Inflammatory macrophage treated with lipopolysaccharide for 1 hour (primary cell): ENCODE measurements at regions not wholly inside any gene's neighbourhood (a gene's known extent, or its start where the extent isn't known, plus 50 kb on each side); places are given as distances from the start of the nearest gene placed in this dataset.

Source experiments
- DNase-seq, 2 donors: peaks; one replicate each; pipeline ENCODE4 v3.0.0-alpha.2; 2020 to 2022

- DNase-seq: no peak
Measured at GRCh38 chr1:195806060-195806459, 802.2 kb downstream of the KCNT2 start.

DNA sequence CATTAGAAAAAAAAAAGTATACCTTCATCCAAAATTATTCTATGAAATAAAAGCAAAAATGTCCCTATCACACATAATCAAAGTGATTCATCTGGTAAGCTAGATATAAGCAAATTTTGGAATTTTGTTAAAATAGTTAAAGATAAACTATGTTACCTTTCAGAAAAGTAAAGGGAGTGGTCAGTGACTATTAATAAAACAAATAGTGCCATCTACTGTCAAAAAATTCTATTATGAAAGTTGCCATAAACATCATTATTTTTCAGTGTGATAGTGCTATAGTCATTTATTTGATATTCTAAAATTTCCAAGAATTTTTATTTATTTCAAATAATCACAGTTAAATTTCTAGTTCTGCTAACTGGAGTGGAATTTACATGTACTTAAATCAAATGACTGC lies 803.7 kb downstream of the KCNT2 start:
- peak in 1 of 2 donors; percentile 4 for DNase-seq

- DNase-seq: no peak
Measured at GRCh38 chr1:195799016-195799415, 809.2 kb downstream of the KCNT2 start.

GRCh38 chr1:195794225-195794624 lies 814.0 kb downstream of the KCNT2 start:
- DNase-seq: no peak

GRCh38 chr1:195791796-195792195 lies 816.4 kb downstream of the KCNT2 start:
- DNase-seq: no peak

DNA sequence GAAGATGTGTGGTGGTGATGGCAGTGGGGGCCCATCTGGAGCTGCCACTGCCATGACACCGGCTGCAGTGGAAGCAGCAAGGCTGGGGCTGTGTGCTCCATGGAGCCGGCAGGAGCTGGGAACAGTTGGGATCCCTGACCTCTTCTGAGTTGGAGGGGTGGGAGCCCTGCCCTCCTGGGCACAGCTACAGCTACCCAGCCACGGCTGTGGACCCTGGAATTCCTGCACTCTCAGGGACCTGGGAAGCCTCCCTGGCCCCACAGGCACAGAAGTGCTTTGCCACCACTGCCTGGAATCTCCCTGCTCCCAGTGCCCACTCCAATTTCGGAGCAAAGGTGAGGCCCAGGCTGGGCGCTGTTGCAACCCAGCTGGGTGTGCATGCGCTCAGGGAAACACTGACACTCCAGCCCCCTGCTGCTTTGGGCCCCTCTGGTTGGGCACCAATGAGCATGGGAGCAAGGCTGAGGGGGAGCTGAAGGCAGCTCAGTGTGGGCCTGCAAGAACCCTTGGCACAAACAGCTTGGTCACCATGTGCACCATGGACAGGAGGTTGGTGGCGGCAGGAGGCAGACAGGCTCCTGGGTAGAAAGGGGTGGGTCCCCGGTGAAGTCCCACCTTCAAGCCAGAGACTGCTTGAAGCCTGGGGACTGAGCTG lies 817.6 kb downstream of the KCNT2 start:
- DNase-seq: no peak

DNA sequence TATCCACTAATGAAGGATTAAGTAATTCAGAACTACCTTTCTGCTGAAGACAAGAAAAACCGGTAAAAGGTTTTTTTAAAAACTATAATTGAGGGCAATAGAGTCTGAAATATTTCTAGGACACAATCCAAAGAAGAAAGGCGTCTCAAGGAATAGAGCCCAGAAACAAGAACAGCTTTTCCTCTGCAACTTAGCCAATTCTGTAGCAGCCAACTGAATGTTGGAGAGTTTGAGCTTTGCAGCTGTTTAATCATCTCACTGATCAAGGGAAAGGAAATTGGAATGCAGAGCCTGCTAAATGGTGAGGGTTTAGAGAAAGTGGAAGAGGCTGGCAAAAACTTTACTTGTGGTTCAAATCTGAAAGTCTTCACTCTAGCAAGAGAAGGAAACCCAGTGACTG lies 818.9 kb downstream of the KCNT2 start:
- no peak for DNase-seq

GRCh38 chr1:195788721-195789120 lies 819.5 kb downstream of the KCNT2 start:
- DNase-seq: no peak

GRCh38 chr1:195785830-195786229 lies 822.4 kb downstream of the KCNT2 start:
- no peak for DNase-seq

DNA sequence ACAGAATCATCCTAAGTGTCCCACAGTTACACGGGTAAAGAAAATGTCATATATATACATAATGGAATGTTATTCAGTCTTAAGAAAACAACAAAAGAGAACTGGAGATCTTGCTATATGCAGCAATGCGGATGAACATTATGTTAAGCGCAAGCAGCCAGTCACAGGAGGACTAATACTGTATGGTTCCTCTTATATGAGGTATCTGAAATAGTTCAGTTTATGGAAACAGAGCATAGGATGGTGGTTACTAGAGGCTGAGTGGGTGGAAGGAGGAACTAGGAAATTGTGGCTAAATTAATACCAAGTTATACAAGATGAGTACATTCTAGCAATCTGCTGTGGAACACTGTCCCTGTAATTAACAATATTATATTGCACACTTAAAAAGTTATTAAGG lies 834.3 kb downstream of the KCNT2 start:
- peak; percentile 37 to 53 for DNase-seq

- DNase-seq: no peak
Measured at GRCh38 chr1:195769461-195769860, 838.8 kb downstream of the KCNT2 start.

GRCh38 chr1:195768936-195769335 lies 839.3 kb downstream of the KCNT2 start:
- no peak for DNase-seq

DNA sequence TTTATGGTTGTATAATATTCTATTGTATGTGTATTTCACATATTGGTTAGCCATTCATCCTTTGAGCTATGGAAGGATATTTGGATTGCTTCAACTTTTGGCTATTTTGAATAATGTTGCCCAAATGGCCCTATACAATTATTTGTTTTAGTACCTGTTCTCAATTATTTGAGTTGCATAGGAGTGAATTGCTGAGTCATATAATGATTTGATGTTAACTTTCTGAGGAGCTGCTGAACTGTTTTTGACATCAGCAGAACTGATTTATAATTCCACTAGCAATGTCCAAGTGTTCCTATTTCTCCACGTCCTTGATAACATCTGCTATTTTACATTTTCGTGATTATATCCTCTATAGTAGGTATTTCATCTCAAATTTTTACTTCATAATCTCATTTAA lies 839.9 kb downstream of the KCNT2 start:
- no peak for DNase-seq

DNA sequence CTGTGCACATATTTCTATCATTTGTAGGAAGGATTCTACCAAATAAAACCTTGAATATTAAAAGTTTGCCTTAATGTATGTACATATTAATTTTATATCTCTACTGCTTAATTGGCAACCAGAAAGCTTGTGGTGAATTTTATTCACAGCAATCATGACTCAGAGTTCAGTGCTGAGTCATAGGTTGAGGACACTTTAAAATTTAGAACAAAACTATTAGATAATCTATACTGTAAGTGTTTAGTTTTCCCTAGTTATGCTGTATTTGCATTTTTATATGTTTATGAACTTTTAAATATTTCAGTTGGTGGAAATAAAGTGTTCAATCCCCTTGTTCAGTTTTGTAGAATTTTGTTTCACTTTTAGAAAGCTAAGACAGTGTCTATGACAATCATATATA lies 841.5 kb downstream of the KCNT2 start:
- no peak for DNase-seq

DNA sequence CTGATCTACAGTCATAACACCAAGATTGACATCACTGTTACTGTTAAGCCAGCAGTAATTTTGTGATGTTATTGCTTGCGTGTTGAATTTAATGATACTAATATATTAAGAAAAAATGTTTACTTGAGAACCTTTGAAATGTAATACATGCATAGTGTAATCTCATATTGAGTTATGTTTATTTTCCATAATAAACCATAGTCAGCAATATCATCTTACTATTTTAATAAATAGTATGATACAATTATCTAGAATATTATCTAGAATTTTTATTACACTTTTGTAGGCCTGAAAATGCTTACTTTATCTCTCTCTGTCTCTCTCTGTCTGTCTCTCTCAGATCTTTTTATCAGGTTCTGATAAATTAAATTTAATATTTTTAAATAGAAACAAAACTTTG lies 843.1 kb downstream of the KCNT2 start:
- no peak for DNase-seq

DNA sequence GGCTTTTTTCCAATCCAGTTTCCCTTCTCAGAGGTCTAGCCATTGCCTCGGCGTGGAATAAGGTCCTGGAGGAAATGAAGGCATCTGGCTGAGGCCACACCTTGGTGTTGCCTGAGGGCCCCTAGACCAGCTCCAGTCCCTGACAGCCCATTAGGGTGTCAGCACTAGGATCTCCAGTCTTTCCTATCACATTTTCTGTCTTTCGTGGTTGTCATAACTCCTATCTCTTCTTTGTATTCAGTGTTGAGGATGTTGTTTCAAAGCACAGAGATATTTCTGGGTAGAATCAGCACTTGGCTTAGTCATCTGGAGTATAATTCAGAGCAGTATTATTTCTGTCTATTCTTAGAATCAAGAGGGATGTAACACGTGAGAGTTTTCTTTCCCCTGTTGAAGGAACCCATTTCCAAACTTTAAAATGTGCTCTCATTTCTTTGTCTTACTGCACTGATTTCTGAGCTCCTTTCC lies 844.3 kb downstream of the KCNT2 start:
- DNase-seq: no peak

- DNase-seq: no peak
Measured at GRCh38 chr1:195763146-195763906, 844.9 kb downstream of the KCNT2 start.

- DNase-seq: no peak
Measured at GRCh38 chr1:195761104-195761503, 847.1 kb downstream of the KCNT2 start.

DNA sequence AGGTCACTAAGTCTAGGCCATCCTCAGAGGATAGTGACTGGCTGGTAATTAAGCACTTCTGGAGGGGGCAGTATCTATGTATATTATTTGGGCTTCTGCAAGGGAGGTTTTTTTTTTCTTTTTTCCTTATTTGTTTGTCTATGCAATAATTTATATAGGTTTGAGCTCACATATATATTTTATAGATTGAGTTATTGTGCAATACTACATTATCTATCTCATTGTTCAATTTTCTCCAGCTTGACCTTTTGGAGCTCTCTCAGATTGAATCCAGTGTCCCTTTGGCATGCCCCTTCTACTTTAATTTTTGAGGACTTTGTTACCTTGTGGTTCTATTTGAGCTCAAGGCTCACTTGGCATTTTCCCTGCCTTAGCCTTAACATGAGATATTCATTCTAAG lies 852.1 kb downstream of the KCNT2 start:
- no peak for DNase-seq

DNA sequence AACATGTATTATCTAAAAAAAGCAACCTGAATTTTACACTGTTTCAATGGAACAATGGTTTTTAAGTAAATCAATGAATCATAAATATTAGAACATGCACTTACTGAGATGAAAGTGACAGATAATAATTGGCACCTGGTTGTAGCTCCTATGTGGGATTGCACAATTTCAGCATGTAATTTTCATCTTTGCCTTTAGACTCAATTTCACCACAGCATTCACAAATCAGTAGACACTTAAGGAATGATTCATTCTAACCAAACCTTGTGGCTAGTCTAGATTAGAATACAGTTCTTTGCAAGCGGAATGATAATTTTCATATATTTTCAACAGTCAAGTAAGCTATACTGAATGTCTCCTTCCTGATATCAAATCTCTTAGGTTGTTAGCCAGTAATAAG lies 853.4 kb downstream of the KCNT2 start:
- DNase-seq: no peak

GRCh38 chr1:195754303-195754702 lies 853.9 kb downstream of the KCNT2 start:
- DNase-seq: no peak

DNA sequence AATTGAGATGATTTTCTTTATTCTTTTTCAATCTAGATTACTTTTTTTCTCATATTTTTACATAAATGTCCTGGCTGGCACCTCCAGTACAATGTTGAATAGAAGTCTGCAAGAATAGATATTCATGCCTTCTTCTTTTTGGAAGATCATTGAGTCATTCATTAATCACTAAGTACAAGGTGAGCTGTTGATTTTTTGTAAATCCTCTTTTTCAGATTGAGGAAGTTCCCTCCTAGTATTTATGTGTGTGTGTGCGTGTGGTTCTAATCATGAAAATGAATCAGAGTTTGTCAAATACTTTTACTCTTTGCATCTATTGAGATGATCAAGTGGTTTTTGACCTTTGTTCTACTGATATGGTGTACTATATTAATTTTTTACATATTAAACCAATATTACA lies 859.3 kb downstream of the KCNT2 start:
- no peak for DNase-seq

GRCh38 chr1:195745189-195746010 lies 862.8 kb downstream of the KCNT2 start:
- DNase-seq: no peak

- no peak for DNase-seq
Measured at GRCh38 chr1:195744256-195744655, 864.0 kb downstream of the KCNT2 start.
